ENCODE measurements at regions not wholly inside any gene's neighbourhood (a gene's known extent, or its start where the extent isn't known, plus 50 kb on each side); places are given as distances from the start of the nearest gene placed in this dataset.

DNA sequence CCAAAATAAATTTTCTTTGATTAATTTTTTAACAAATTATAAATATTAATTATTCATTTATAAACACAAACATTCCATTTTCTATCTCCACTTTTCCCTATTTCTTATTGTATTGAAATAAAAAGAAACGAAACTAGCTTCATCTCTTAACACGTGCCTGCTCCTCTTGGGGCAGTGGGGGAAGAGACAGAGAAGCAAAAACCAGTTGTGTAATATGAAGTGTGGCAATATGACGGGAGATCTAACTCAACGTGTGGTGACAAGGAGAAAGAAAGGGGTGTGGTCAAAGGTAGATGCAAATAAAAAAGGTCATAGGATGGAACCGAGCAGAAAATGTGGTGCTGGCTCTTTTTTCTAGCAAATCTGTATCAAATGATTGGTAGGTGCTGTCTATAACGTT lies 106.9 kb upstream of the SLC8A1 start:
- Histone ChIP-seq H3K4me3 (no peak overlapping the region), H3K9me3 (no peaks in the 10 kb centered on the region), H3K27ac (no peak overlapping the region), H3K4me1 (no peaks in the 10 kb centered on the region), H3K36me3 (no peaks in the 10 kb centered on the region), H3K27me3 (no peaks in the 10 kb centered on the region)
- WGBS, 2 donors = 52 to 71% methylated on average over 6 of the region's 6 CpGs
- no peak for DNase-seq
- intact Hi-C loops (cut with DNase I) = loop anchor here (5.0 kb wide), 1 partner anchor 646 kb away; no protein-coding TSS in a partner anchor
- TF ChIP-seq, protein P1, sequence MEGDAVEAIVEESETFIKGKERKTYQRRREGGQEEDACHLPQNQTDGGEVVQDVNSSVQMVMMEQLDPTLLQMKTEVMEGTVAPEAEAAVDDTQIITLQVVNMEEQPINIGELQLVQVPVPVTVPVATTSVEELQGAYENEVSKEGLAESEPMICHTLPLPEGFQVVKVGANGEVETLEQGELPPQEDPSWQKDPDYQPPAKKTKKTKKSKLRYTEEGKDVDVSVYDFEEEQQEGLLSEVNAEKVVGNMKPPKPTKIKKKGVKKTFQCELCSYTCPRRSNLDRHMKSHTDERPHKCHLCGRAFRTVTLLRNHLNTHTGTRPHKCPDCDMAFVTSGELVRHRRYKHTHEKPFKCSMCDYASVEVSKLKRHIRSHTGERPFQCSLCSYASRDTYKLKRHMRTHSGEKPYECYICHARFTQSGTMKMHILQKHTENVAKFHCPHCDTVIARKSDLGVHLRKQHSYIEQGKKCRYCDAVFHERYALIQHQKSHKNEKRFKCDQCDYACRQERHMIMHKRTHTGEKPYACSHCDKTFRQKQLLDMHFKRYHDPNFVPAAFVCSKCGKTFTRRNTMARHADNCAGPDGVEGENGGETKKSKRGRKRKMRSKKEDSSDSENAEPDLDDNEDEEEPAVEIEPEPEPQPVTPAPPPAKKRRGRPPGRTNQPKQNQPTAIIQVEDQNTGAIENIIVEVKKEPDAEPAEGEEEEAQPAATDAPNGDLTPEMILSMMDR (IDR thresholded peaks at IDR 0.05) = no peak
- no peak for TF ChIP-seq POLR2A (IDR thresholded peaks at IDR 0.05)

GRCh38 chr2:40559175-40559574 lies 107.3 kb upstream of the SLC8A1 start:
- Histone ChIP-seq H3K36me3 (no peaks in the 10 kb centered on the region), H3K27ac (no peak overlapping the region), H3K4me3 (no peak overlapping the region), H3K27me3 (no peaks in the 10 kb centered on the region), H3K4me1 (no peaks in the 10 kb centered on the region), H3K9me3 (no peaks in the 10 kb centered on the region)
- intact Hi-C loops (cut with DNase I) = loop anchor here (5.0 kb wide), 1 partner anchor 647 kb away; no protein-coding TSS in a partner anchor
- TF ChIP-seq POLR2A (IDR thresholded peaks at IDR 0.05) = no peak
- TF ChIP-seq, protein P1 (IDR thresholded peaks at IDR 0.05) = no peak
- WGBS, 2 donors = 73 to 77% methylated on average over 2 of the region's 2 CpGs
- DNase-seq = no peak

- Histone ChIP-seq H3K4me3 (no peak overlapping the region), H3K27ac (no peak overlapping the region), H3K36me3 (no peaks in the 10 kb centered on the region), H3K9me3 (no peaks in the 10 kb centered on the region), H3K27me3 (no peaks in the 10 kb centered on the region), H3K4me1 (no peaks in the 10 kb centered on the region)
- 39 to 45% methylated on average over 2 of the region's 2 CpGs for WGBS, 2 donors
- no peak for DNase-seq
- intact Hi-C loops (cut with DNase I) = no loop called here
- TF ChIP-seq, protein P1 (IDR thresholded peaks at IDR 0.05) = no peak
- no peak for TF ChIP-seq POLR2A (IDR thresholded peaks at IDR 0.05)
Measured at GRCh38 chr2:40564184-40564583, 112.3 kb upstream of the SLC8A1 start.

DNA sequence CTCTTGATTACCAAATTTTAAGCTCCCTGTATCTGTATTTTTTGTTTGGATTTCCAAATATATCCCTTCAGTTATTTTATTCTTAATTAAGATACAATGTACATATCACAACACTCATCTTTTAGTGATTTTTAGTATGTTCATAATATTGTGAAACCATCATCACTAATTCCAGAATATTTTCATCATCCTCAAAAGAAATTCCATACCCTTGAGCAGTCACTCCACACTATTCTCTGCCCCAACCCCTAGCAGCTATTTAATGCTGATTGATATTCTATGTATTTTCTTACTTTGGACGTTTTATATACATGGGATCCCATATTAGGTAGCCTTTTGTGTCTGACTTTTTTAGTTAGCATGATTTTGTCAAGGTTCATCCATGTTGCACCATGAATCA lies 127.4 kb upstream of the SLC8A1 start:
- no peak for DNase-seq
- 21 to 32% methylated on average over 1 of the region's 1 CpG for WGBS, 2 donors

GRCh38 chr2:40584432-40584831 lies 132.5 kb upstream of the SLC8A1 start:
- Histone ChIP-seq H3K9me3 (no peaks in the 10 kb centered on the region), H3K36me3 (no peaks in the 10 kb centered on the region), H3K27ac (no peak overlapping the region), H3K27me3 (no peaks in the 10 kb centered on the region), H3K4me1 (no peaks in the 10 kb centered on the region), H3K4me3 (no peak overlapping the region)
- intact Hi-C loops (cut with DNase I) = no loop called here
- TF ChIP-seq POLR2A (IDR thresholded peaks at IDR 0.05) = no peak
- TF ChIP-seq, protein P1 (IDR thresholded peaks at IDR 0.05) = no peak
- no peak for DNase-seq
- WGBS, 2 donors = 76% methylated on average over 2 of the region's 2 CpGs

More for the DNA sequence above, 127.4 kb upstream of the SLC8A1 start:
- H3K27ac ChIP-seq = no peak overlapping the region
- intact Hi-C loops (cut with DNase I) = no loop called here
- no peak overlapping the region for H3K4me3 ChIP-seq
- no peaks in the 10 kb centered on the region for H3K9me3 ChIP-seq
- no peaks in the 10 kb centered on the region for H3K4me1 ChIP-seq
- H3K27me3 ChIP-seq = no peaks in the 10 kb centered on the region
- H3K36me3 ChIP-seq = no peaks in the 10 kb centered on the region
- TF ChIP-seq, protein P1 (IDR thresholded peaks at IDR 0.05) = no peak

All from esophagus squamous epithelium (tissue), 5 donors.